ENCODE measurements at regions not wholly inside any gene's neighbourhood (a gene's known extent, or its start where the extent isn't known, plus 50 kb on each side); places are given as distances from the start of the nearest gene placed in this dataset.

GRCh38 chr4:12778706-12779105 lies 705.4 kb downstream of the RAB28 start:
- H3K4me1 ChIP-seq (replicated peaks in 1 of 2; ENCODE audit: control insufficient read depth in 2 of 2, insufficient read depth in 2 of 2, low read length in 2 of 2): no peaks in the 10 kb centered on the region
- TF ChIP-seq IRF9 (tag; IDR thresholded peaks at IDR 0.05) (no peak), POLR3G (IDR thresholded peaks at IDR 0.05; ENCODE audit: extremely low read depth, insufficient read length, insufficient replicate concordance) (no peak)
- no peak for FAIRE-seq
- in situ Hi-C loops (cut with MboI) (no loop called here), intact Hi-C loops (cut with micrococcal nuclease) (no loop called here)
- BruUV-seq (replicated peaks): no TSS peak
- H4K20me1 ChIP-seq (replicated peaks; ENCODE audit: control insufficient read depth, insufficient read depth, low read length): no peaks in the 10 kb centered on the region
- no peak overlapping the region for H3K27ac ChIP-seq (ENCODE audit: extremely low read depth, low read depth, low read length)
- H3K9ac ChIP-seq (ENCODE audit: insufficient read depth in 1 of 2, low read depth in 2 of 2, low read length in 2 of 2): no peak overlapping the region
- no peak overlapping the region for H3K4me3 ChIP-seq
- no peaks in the 10 kb centered on the region for H3K9me1 ChIP-seq (ENCODE audit: control insufficient read depth, insufficient read depth, low read length)
- DNase-seq (ENCODE audit: extremely low read depth in 1 of 4, low spot score in 3 of 4): no peak
- H3K36me3 ChIP-seq (ENCODE audit: control insufficient read depth, insufficient read depth, low read length): no peaks in the 10 kb centered on the region
- H3K79me2 ChIP-seq (ENCODE audit: control insufficient read depth, insufficient read depth, low read length): no peaks in the 10 kb centered on the region
- H3K27me3 ChIP-seq (ENCODE audit: control insufficient read depth in 2 of 2, insufficient read depth in 2 of 2, low read length in 2 of 2): no peaks in the 10 kb centered on the region
- no peaks in the 10 kb centered on the region for H3K9me3 ChIP-seq (replicated peaks; ENCODE audit: control insufficient read depth, insufficient read depth, low read depth, low read length)
- ATAC-seq: no peak
- H3K4me2 ChIP-seq (ENCODE audit: insufficient read depth, low read length): no peak overlapping the region
- ChIA-PET CTCF (ENCODE audit: low intra/inter-chr PET ratio) (no interaction called here), POLR2A (no interaction called here)
- WGBS (ENCODE audit: insufficient coverage, low coverage, missing lambda C conversion rate): 1% methylated on average over 4 of the region's 4 CpGs
- no peak overlapping the region for H2AFZ ChIP-seq (ENCODE audit: low read depth, low read length)

- 0% methylated on average over 5 of the region's 5 CpGs for WGBS (ENCODE audit: insufficient coverage, low coverage, missing lambda C conversion rate)
- ChIA-PET CTCF (ENCODE audit: low intra/inter-chr PET ratio) (no interaction called here), POLR2A (no interaction called here)
- no TSS peak for BruUV-seq (replicated peaks)
- Histone ChIP-seq H3K79me2 (ENCODE audit: control insufficient read depth, insufficient read depth, low read length) (no peaks in the 10 kb centered on the region), H4K20me1 (replicated peaks; ENCODE audit: control insufficient read depth, insufficient read depth, low read length) (no peaks in the 10 kb centered on the region), H3K4me1 (replicated peaks in 1 of 2; ENCODE audit: control insufficient read depth in 2 of 2, insufficient read depth in 2 of 2, low read length in 2 of 2) (no peaks in the 10 kb centered on the region), H3K4me2 (ENCODE audit: insufficient read depth, low read length) (no peak overlapping the region), H3K9me3 (replicated peaks; ENCODE audit: control insufficient read depth, insufficient read depth, low read depth, low read length) (no peaks in the 10 kb centered on the region), H2AFZ (ENCODE audit: low read depth, low read length) (no peak overlapping the region), H3K27me3 (ENCODE audit: control insufficient read depth in 2 of 2, insufficient read depth in 2 of 2, low read length in 2 of 2) (no peaks in the 10 kb centered on the region), H3K36me3 (ENCODE audit: control insufficient read depth, insufficient read depth, low read length) (no peaks in the 10 kb centered on the region), H3K27ac (ENCODE audit: extremely low read depth, low read depth, low read length) (no peak overlapping the region), H3K9ac (ENCODE audit: insufficient read depth in 1 of 2, low read depth in 2 of 2, low read length in 2 of 2) (no peak overlapping the region), H3K4me3 (no peak overlapping the region), H3K9me1 (ENCODE audit: control insufficient read depth, insufficient read depth, low read length) (no peaks in the 10 kb centered on the region)
- intact Hi-C loops (cut with micrococcal nuclease) (no loop called here), in situ Hi-C loops (cut with MboI) (no loop called here)
- DNase-seq (ENCODE audit: extremely low read depth in 1 of 4, low spot score in 3 of 4): no peak
- no peak for FAIRE-seq
- no peak for ATAC-seq
- no peak for TF ChIP-seq SAFB2 (IDR thresholded peaks at IDR 0.05; ENCODE audit: borderline replicate concordance, low read depth, low read length, severe bottlenecking)
- no peak for TF ChIP-seq MLLT1 (IDR thresholded peaks at IDR 0.05)
- no peak for TF ChIP-seq ZNF282 (CRISPR knock-in tag; IDR thresholded peaks at IDR 0.05)
- TF ChIP-seq HSF4 (CRISPR knock-in tag; IDR thresholded peaks at IDR 0.05; ENCODE audit: borderline replicate concordance): no peak
- TF ChIP-seq NR2F6 (CRISPR knock-in tag; IDR thresholded peaks at IDR 0.05): no peak
- TF ChIP-seq HDAC6 (IDR thresholded peaks at IDR 0.05; ENCODE audit: low read depth, low read length): no peak
- TF ChIP-seq BRCA1 (IDR thresholded peaks at IDR 0.05): no peak
- no peak for TF ChIP-seq BRCA1 (CRISPR knock-in tag; IDR thresholded peaks at IDR 0.05)
- TF ChIP-seq DPF2 (IDR thresholded peaks at IDR 0.05): no peak
These were observed 705.9 kb downstream of the RAB28 start for GRCh38 chr4:12778191-12778590.

Data from K562 (cell line).